AG09319 (cell line): ENCODE measurements at regions not wholly inside any gene's neighbourhood (a gene's known extent, or its start where the extent isn't known, plus 50 kb on each side); places are given as distances from the start of the nearest gene placed in this dataset.
"Not testable (repeated sequence)": the region's sequence is repeated elsewhere in the genome, so short reads cannot be mapped to it uniquely, and the experiment has no call there.

Experiments used
- DNase-seq: peaks from one replicate; pipeline ENCODE4 v3.0.0-alpha.2; 2010; ENCODE audit warnings: low read depth; ENCODE audit errors: extremely low read depth
- TF ChIP-seq, protein P1 (sequence below): IDR thresholded peaks from 2 replicates; pipeline ENCODE4 v1.5.1; 2011; ENCODE audit warnings: low read depth, mild to moderate bottlenecking, inconsistent platforms, low read length, moderate library complexity

DNA sequence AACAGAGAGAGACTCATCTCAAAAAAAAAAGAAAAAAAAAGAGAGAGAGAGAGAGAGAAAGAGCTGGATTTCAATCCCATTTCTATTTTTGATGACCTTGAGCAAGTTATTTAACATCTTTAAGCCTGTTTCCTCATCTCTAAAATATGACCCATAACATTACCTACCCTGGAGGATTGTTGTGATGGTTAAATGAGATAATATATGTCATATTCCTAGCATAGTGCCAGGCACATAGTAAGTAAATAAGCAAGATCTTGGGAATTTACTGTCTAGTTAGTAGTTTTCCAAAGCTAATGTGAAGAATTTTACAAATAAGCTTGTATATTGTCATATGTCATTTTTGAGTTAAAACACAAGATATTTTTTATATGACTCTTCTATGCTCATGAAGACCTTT lies 236.5 kb downstream of the PHLDA1 start:
- DNase-seq = no peak
- TF ChIP-seq, protein P1, sequence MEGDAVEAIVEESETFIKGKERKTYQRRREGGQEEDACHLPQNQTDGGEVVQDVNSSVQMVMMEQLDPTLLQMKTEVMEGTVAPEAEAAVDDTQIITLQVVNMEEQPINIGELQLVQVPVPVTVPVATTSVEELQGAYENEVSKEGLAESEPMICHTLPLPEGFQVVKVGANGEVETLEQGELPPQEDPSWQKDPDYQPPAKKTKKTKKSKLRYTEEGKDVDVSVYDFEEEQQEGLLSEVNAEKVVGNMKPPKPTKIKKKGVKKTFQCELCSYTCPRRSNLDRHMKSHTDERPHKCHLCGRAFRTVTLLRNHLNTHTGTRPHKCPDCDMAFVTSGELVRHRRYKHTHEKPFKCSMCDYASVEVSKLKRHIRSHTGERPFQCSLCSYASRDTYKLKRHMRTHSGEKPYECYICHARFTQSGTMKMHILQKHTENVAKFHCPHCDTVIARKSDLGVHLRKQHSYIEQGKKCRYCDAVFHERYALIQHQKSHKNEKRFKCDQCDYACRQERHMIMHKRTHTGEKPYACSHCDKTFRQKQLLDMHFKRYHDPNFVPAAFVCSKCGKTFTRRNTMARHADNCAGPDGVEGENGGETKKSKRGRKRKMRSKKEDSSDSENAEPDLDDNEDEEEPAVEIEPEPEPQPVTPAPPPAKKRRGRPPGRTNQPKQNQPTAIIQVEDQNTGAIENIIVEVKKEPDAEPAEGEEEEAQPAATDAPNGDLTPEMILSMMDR = no peak

DNA sequence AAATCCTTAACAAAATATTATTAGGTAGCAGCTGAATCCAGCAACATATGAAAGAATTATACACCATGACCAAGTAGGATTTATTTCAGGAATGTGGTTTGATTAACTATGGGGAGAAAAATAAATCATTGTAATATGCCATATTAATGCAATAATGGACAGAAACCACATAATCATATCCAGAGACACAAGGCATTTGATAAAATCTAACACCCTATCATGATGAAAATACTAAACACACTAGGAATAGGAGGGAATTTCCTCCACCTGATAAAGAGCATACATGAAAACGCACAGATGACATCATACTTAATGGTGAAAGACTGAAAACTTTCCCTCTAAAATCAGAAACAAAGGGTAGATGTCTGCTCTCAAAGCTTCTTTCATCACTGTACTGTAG lies 238.9 kb downstream of the PHLDA1 start:
- TF ChIP-seq, protein P1 = no peak
- no peak for DNase-seq

DNA sequence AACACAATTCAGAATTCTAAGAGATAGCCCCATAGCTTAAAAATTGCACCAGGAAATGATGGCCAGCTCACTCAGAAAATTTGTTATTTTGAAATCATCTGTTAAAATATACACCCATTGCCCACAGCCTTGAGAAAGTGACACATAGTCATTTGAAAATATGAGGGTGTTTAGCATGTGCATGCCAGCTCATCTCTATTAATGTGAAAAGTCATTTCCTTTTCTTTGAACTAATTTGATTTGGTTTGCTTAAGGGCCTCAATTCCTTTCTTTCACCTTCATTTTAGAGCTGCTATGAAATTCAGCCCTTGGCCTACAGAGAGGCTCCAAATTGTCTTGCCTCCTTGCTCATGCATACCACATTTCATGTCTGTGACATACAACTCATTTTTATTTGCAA lies 241.4 kb downstream of the PHLDA1 start:
- no peak for DNase-seq
- TF ChIP-seq, protein P1 = no peak

DNA sequence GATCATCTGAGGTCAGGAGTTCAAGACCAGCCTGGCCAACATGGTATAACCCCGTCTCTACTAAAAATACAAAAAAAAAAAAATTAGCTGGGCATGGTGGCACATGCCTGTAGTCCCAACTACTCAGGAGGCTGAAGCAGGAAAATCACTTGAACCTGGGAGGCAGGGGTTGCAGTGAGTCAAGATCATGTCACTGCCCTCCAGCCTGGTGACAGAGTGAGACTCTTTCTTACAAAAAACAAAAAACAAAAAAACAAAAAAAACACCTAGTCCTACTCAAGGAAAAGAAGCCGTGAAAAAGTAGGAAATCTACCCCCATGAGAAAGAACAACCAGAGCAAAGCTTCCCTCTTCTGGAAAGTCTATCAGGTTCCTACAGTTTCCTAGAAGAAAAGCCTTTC lies 244.4 kb downstream of the PHLDA1 start:
- not testable (repeated sequence) for DNase-seq

DNA sequence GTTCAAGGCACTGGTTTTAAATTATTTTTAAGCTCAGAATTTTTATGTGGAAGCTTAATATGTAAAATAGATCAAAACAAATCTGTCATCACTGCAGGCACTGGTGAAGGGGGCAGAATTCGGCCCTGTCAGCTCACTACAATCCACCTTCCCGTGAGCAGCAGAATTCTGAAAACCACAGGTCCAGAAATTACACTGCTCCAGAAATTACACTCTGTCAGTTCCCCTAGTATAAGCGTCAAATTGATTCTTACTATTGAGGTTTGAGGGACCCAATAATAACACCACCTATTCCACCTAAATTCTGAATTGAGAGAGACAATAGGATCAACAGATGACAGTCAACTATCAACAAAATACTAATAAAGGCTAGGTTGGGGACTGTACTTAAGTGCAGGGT lies 245.5 kb downstream of the PHLDA1 start:
- TF ChIP-seq, protein P1 = no peak
- no peak for DNase-seq

DNA sequence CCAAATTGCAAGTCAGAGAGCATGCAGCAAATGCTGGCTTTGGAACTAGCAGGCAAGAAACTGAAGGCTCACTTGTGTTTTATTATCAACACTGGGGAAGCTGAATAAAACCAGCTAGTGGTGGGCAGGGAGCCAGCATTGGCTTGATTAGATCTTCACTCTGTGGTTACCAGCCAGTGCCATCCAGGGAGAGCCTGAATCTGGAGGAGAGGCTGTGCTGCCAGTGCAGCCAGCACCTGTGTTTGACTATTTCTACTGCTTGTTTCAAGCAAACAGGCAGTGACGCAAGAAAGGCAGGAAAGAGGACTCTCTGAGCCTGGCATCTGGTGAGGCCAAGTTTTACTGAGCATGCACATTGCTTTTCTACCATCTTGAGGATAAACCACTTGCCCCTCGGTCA lies 247.0 kb downstream of the PHLDA1 start:
- DNase-seq = no peak
- TF ChIP-seq, protein P1 = no peak

DNA sequence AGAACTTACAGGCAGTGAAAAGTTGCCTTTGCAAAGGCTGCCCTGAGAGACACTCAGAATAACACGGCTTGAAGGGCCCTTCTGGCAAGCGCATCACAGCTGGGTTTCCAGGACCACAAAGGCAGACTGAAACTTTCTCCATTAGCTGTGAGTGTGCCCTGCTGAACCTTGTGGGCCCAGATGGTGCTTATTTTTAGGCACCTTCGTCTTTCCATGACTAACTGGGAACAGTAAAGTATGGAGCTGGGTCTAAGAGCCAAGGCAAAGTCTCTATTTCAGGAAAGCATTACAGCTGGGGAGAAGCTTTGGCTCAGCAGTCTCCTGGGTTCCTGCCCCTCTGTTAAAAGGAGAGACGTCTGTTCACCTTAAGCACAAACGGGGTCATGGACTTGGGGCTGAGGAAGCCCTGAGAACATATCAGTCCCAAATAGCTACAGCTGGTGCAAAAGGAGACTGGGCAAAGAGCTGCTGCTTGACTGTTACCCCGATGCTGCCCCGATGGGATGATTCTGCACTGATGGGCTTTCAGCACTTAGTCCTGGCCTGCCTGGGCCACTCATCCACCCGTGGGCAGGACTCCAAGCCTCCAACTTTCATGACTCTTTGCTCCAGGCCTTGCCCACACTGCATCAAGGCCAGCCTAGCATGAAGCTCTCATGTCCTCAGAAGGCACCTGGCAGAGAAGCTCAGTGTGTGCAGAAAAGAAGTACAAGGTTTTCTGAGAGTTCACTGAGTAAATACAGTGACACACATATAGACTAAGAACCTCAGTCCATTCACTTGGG lies 248.3 kb downstream of the PHLDA1 start:
- no peak for DNase-seq
- TF ChIP-seq, protein P1 = no peak

DNA sequence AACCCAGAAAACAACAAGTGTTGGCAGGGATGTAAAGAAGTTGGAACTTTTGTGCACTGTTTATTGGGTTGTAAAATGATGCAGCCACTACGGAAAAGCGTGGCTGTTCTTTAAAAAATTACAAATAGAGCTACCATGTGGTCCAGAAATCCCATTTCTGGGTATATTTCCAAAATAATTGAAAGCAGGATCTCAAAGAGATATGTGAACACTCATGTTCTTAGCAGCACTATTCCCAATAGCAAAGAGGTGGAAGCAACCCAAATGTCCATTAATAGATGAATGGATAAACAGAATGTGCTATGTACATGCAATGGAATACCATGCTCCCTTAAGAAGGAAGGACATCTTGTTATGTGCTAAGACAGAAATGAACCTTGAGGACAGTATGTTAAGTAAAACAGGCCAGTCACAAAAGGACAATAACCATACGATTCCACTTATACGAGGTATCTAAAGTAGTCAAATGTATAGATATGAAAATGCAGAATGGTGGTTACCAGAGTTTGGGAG lies 249.5 kb downstream of the PHLDA1 start:
- TF ChIP-seq, protein P1 = no peak

More for the DNA sequence above, 249.5 kb downstream of the PHLDA1 start:
- DNase-seq = no peak
